ENCODE measurements at regions not wholly inside any gene's neighbourhood (a gene's known extent, or its start where the extent isn't known, plus 50 kb on each side); places are given as distances from the start of the nearest gene placed in this dataset.

- Histone ChIP-seq H3K36me3 (ENCODE audit: insufficient read depth, low read length) (no peaks in the 10 kb centered on the region), H3F3A (ENCODE audit: insufficient read depth, low read length, poor library complexity, severe bottlenecking) (no peaks in the 10 kb centered on the region), H3K4me3 (ENCODE audit: low read length) (no peak overlapping the region), H3K27ac (ENCODE audit: low read length) (no peak overlapping the region), H3K4me2 (ENCODE audit: low read length) (no peak overlapping the region), H3K9me3 (ENCODE audit: low read length) (peaks cover 4% of the 10 kb centered on the region), H2AFZ (ENCODE audit: low read depth, low read length) (no peak overlapping the region), H4K20me1 (ENCODE audit: insufficient read depth) (no peaks in the 10 kb centered on the region), H3K9me2 (ENCODE audit: insufficient read depth, low read length) (no peaks in the 10 kb centered on the region), H3K79me2 (replicated peaks; ENCODE audit: insufficient read depth, low read length) (no peaks in the 10 kb centered on the region), H3K27me3 (ENCODE audit: insufficient read depth, low read depth, low read length) (no peaks in the 10 kb centered on the region), H3K9ac (ENCODE audit: low read length) (no peak overlapping the region)
- TF ChIP-seq SMC3 (conservative IDR thresholded peaks at IDR 0.05; ENCODE audit: poor library complexity) (no peak), MXI1 (conservative IDR thresholded peaks at IDR 0.05; ENCODE audit: poor library complexity, severe bottlenecking) (no peak), EP300 (conservative IDR thresholded peaks at IDR 0.05; ENCODE audit: poor library complexity, severe bottlenecking) (no peak), RAD21 (conservative IDR thresholded peaks at IDR 0.05) (no peak), TAF1 (IDR thresholded peaks at IDR 0.05; ENCODE audit: low read depth) (no peak), REST (IDR thresholded peaks at IDR 0.05; ENCODE audit: borderline replicate concordance) (no peak), CTCF (IDR thresholded peaks at IDR 0.05; ENCODE audit: poor library complexity, severe bottlenecking) (no peak), EZH2 (IDR thresholded peaks at IDR 0.05; ENCODE audit: borderline replicate concordance, insufficient read depth, low read length, poor library complexity, severe bottlenecking) (no peak), POLR2AphosphoS5 (IDR thresholded peaks at IDR 0.05) (no peak)
Measured at GRCh38 chr2:190742431-190742830, 93.5 kb downstream of the NAB1 start.

GRCh38 chr2:190744041-190744440, 95.2 kb downstream of the NAB1 start:
- Histone ChIP-seq H3K9me2 (ENCODE audit: insufficient read depth, low read length) (no peaks in the 10 kb centered on the region), H3K27ac (ENCODE audit: low read length) (no peak overlapping the region), H3K27me3 (ENCODE audit: insufficient read depth, low read depth, low read length) (no peaks in the 10 kb centered on the region), H3K9me3 (ENCODE audit: low read length) (peaks cover 4% of the 10 kb centered on the region), H3F3A (ENCODE audit: insufficient read depth, low read length, poor library complexity, severe bottlenecking) (no peaks in the 10 kb centered on the region), H3K9ac (ENCODE audit: low read length) (no peak overlapping the region), H4K20me1 (ENCODE audit: insufficient read depth) (no peaks in the 10 kb centered on the region), H3K4me2 (ENCODE audit: low read length) (no peak overlapping the region), H2AFZ (ENCODE audit: low read depth, low read length) (no peak overlapping the region), H3K79me2 (replicated peaks; ENCODE audit: insufficient read depth, low read length) (no peaks in the 10 kb centered on the region), H3K36me3 (ENCODE audit: insufficient read depth, low read length) (no peaks in the 10 kb centered on the region), H3K4me3 (ENCODE audit: low read length) (no peak overlapping the region)
- no peak for TF ChIP-seq EZH2 (IDR thresholded peaks at IDR 0.05; ENCODE audit: borderline replicate concordance, insufficient read depth, low read length, poor library complexity, severe bottlenecking)
- no peak for TF ChIP-seq EP300 (conservative IDR thresholded peaks at IDR 0.05; ENCODE audit: poor library complexity, severe bottlenecking)
- TF ChIP-seq RAD21 (conservative IDR thresholded peaks at IDR 0.05): no peak
- no peak for TF ChIP-seq MXI1 (conservative IDR thresholded peaks at IDR 0.05; ENCODE audit: poor library complexity, severe bottlenecking)
- TF ChIP-seq TAF1 (IDR thresholded peaks at IDR 0.05; ENCODE audit: low read depth): no peak
- no peak for TF ChIP-seq POLR2AphosphoS5 (IDR thresholded peaks at IDR 0.05)
- TF ChIP-seq CTCF (IDR thresholded peaks at IDR 0.05; ENCODE audit: poor library complexity, severe bottlenecking): no peak

Data from neural cell (in vitro differentiated cells).